GM19397 (cell line): ENCODE measurements at regions not wholly inside any gene's neighbourhood (a gene's known extent, or its start where the extent isn't known, plus 50 kb on each side); places are given as distances from the start of the nearest gene placed in this dataset.
"Not testable (repeated sequence)": the region's sequence is repeated elsewhere in the genome, so short reads cannot be mapped to it uniquely, and the experiment has no call there.

Experiments
- ATAC-seq: cut with Tn5 transposase; IDR thresholded peaks from one replicate; pipeline ENCODE4 v1.9.1; 2021; ENCODE audit warnings: mild to moderate bottlenecking, moderate library complexity; ENCODE audit not compliant: unreplicated experiment

DNA sequence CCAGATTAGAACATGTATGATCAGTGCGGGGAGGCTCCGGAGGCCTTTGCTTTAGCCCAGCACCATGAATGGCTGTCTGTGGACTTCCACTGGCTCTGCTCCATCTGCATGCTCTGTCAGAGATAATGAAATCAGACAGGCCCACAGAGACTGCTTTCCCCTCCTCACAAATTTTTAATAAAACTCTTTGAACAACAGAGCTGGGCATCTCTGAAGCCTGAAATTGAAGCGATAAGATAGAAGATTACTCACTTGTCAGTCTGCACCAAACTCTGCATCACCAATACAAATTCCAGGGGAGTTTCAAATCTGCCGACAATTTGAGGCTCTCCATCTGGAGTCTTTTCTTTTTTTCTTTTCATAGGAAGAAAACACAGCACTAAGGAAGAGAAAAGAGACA is 110.0 kb downstream of the DYRK2 start:
- ATAC-seq, result peak; percentile 19

GRCh38 chr12:67759829-67760228 is 111.3 kb downstream of the DYRK2 start:
- ATAC-seq, result no peak

DNA sequence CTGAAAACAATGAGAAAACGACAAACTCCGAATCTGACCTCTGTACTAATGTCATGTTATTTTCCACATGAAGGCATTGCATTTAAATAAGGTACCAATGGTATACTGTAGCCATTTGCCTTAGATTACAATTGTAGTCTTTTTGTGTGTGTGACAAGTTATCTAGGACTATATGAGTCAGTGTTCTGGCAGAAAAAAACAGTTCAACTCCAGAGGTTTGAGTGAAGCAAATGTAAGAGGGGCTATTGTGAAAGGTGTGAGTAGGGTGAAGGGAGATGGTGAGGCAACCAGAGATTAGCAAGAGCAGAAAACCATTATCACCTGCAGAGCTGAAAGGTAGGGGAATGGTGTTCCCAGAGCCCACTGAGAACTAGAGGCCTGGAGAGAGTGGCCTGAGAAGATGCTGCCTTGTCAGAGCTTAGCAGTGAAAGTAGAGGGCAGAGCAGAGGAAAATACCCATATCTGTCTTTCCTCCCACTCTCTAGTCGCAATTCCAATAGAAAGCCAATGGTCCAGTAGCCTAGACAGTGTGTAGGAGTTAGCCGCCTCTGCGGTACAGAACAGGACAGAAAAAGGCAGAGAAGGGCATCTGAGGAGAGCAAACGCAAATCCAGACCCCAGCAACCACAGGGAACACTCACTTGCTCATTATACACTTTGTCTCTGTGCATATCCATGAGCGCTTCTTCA is 112.2 kb downstream of the DYRK2 start:
- no peak for ATAC-seq

- no peak for ATAC-seq
Observed at GRCh38 chr12:67761566-67761965, 113.0 kb downstream of the DYRK2 start.

DNA sequence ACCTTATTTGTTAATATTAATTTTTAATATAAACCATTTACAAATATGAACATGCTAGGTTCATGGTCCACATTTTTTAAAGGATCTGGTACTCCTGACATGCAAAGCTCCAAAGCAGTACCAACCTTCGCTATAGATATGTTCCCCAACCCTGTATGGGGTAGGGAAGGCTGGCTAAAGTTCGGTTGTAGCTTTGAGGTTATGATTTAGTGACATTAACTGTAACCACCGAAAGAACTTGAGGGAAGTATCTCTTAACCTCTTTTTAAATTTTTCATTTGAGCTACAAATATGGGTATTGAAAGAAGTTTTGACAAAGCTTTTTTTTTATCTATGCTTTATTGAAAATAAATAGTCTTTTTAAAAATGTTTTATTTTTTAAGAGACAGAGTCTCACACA is 115.5 kb downstream of the DYRK2 start:
- ATAC-seq, result no peak

- no peak for ATAC-seq
Observed at GRCh38 chr12:67764946-67765619, 116.5 kb downstream of the DYRK2 start.

- ATAC-seq, result no peak
Observed at GRCh38 chr12:67765776-67766766, 117.5 kb downstream of the DYRK2 start.

DNA sequence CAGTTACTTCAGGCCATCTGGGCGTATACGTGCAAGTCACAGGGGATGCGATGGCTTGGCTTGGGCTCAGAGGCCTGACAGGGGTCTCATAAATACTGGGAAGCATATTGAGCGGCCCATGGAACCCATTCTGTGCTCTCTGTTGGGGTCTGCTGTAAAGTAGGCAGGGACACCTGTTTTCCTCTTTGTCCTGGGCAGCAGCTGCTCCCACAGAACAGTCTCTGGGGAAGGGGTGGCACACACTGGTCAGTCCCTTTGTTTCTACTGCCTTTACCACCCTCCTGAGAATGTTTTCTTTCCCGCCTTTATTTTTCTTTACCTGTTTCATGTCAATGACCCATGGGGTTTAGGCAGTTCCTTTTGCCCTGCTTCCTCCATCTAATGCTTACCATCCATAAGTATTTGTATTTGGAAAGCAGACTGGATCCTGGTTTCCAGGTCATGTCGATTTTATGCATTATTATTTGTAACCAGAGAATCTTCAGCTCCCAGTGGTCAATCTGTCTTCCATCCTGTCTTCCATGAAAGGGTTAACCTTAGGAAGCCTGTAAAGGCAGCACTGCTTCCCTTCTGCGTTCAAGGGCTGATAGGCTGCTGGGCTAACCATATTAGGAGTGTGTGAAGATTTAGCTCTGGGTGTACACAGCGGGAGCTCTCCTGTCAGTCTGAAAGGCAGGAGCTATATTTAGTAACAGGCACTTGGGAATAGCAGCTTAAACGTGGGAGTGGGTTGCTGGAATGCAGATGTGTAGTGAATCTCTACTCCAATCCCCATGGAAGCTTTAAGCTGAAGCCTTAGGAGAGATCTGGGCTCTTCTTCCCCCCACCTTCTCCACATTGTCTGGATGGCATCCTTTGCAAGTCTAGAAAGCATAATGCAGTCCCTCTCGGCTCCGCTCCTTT is 124.0 kb downstream of the DYRK2 start:
- no peak for ATAC-seq

GRCh38 chr12:67773896-67774295 is 125.4 kb downstream of the DYRK2 start:
- ATAC-seq, result no peak

GRCh38 chr12:67774983-67775587 is 126.5 kb downstream of the DYRK2 start:
- ATAC-seq, result no peak

DNA sequence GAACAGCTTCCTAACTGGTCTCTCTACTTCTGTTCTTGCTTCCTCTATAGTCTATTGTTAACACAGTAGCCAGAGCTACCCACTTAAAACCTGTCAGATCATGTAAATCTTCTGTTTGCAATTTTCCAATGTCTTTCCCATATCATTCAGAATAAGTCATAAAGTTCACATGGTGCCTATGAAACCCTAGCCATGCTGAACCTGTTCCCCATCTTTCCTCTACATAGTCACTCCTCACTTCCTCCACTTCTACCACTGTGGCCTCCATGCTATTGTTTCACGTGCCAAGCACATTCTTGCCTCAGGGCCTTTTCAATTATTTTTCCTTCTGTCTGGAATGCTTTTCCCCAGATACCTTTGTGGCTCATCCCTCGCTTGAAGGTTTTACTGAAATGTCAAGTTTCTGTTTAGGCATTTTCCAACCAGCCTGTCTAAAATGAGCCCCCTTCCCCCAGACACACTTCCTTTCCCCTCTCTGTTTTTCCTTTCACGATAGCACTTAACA is 132.1 kb downstream of the DYRK2 start:
- no peak for ATAC-seq

GRCh38 chr12:67782573-67782972 is 134.0 kb downstream of the DYRK2 start:
- no peak for ATAC-seq

DNA sequence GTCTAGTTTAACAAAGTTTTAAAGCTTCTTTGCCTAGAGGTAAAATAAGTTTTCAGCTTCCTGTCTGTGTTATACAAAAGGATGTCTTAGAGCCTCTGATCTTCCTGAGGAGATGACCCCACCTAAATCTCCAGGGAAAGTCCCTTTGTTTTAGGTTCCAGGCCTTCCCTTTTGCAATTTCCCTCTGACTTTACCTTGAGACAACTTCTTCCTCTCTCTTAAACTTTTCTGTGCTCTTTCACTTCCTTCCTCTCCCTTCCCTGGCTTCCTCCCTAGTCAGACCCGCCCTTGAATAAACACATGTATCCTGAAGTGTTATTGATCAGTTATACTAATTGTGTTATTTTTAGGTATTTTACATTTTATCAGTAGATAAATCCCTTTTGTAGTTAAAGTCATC is 134.8 kb downstream of the DYRK2 start:
- no peak for ATAC-seq

DNA sequence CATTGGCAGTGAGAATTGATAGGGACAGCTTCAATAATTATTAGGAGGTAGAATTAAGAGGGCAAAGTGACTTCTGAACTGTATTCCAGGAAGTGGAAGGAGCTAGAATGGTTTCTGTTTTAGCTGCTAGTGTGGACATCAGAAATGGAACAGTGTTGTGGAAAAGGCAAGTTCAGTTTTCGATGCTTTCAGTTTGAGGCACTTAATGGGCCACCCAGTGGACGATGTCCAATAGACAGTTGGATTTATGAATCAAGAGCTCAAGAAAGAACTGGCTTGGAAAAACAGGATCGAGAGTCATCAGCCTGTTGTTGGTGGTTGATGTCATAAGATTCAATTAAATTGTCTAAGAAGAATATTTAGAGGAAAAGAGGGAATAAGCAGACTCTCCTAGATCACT is 136.3 kb downstream of the DYRK2 start:
- no peak for ATAC-seq

DNA sequence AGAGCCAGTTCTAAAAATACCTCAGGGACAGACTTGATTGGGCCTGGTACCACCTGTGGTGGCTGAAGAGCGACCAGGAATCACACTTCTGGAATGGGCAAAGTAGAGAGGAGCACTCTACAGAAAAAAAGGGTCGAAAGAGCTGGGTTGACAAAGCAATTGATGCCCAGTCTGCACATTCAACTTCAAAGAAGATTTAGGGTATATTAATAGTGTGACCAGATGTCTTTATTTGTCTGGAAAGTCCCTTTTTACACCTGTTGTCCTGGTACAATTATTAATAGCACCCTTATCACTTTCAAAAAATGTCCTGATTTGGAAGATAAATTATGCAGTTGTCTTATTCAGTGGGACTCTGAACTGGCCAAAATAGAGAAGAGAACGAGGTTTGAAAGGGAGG is 137.5 kb downstream of the DYRK2 start:
- no peak for ATAC-seq

GRCh38 chr12:67788118-67788517 is 139.6 kb downstream of the DYRK2 start:
- ATAC-seq, result no peak

GRCh38 chr12:67789266-67789665 is 140.7 kb downstream of the DYRK2 start:
- ATAC-seq, result no peak

DNA sequence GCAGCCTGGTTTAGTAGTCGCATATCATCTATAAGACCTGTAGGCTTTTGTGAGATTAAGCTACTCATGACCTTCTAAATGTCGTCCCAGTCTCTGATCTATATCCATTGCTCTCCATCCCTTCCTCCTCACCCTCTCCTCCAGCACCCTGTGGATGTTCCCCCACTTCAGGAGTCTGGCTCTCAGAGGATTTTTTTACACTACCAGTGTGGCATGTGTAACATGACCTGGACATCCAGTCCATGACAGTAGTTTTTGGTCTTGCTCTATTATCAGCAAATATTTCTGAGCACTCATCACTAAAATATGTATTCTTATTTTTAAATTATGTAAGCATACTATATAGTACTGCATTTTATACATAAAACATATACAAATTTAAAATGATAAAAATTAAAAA is 142.1 kb downstream of the DYRK2 start:
- no peak for ATAC-seq

DNA sequence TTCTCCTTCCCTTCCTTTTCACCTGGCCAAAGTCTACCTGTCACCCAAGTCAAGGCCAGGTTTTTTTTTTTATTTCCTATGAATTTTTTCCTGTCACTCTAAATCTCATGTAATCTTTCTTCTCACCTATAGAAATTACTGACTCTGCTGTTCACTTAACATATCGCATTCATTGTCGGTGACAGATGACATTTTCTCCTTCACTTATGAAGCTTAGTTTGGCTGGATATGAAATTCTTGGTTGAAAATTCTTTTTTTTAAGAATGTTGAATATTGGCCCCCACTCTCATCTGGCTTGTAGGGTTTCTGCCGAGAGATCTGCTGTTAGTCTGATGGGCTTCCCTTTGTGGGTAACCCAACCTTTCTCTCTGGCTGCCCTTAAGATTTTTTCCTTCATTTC is 142.8 kb downstream of the DYRK2 start:
- not testable (repeated sequence) for ATAC-seq

DNA sequence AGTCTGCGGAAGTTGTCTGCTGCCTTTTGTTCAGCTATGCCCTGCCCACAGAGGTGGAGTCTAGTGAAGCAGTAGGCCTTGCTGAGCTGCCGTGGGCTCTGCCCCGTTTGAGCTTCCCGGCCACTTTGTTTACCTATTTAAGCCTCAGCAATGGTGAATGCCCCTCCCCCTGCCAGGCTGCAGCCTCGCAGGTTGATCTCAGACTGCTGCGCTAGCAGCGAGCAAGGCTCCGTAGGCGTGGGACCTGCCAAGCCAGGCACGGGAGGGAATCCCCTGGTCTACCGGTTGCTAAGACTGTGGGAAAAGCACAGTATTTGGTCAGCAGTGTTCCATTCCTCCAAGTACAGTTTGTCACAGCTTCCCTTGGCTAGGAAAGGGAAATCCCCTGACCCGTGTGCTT is 143.6 kb downstream of the DYRK2 start:
- no peak for ATAC-seq
